ENCODE measurements at regions not wholly inside any gene's neighbourhood (a gene's known extent, or its start where the extent isn't known, plus 50 kb on each side); places are given as distances from the start of the nearest gene placed in this dataset.

DNA sequence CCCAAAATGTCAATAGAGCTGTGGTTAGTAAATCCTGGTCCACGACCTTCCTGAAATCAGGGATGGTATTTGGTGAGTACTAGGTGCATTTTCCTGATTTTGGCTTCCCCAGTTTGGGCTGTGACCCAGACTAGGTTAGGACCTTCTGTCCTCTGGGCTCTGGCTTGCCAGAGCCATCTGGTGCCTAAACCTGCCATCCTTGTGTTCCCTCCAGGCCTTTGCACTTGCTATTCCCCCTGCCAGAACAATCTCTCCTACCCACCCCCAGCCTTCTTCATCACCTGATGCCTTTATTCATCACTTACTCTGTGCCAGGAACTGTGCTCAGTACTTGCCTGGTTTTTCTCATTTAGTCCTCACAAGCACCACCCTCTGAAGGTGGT, 216.7 kb downstream of the RBM19 start:
- H3K27ac ChIP-seq: no peak overlapping the region
- H3K36me3 ChIP-seq: no peaks in the 10 kb centered on the region
- peaks cover 41% of the 10 kb centered on the region for H3K27me3 ChIP-seq
- no peak overlapping the region for H3K4me3 ChIP-seq (ENCODE audit: low read depth in 1 of 2, low read length in 1 of 2)
- TF ChIP-seq, protein P1, sequence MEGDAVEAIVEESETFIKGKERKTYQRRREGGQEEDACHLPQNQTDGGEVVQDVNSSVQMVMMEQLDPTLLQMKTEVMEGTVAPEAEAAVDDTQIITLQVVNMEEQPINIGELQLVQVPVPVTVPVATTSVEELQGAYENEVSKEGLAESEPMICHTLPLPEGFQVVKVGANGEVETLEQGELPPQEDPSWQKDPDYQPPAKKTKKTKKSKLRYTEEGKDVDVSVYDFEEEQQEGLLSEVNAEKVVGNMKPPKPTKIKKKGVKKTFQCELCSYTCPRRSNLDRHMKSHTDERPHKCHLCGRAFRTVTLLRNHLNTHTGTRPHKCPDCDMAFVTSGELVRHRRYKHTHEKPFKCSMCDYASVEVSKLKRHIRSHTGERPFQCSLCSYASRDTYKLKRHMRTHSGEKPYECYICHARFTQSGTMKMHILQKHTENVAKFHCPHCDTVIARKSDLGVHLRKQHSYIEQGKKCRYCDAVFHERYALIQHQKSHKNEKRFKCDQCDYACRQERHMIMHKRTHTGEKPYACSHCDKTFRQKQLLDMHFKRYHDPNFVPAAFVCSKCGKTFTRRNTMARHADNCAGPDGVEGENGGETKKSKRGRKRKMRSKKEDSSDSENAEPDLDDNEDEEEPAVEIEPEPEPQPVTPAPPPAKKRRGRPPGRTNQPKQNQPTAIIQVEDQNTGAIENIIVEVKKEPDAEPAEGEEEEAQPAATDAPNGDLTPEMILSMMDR (IDR thresholded peaks at IDR 0.05): no peak
- H3K4me1 ChIP-seq (ENCODE audit: control insufficient read depth in 1 of 2, insufficient read depth in 1 of 2, low read depth in 1 of 2, low read length in 1 of 2): no peaks in the 10 kb centered on the region
- H3K9me3 ChIP-seq: no peaks in the 10 kb centered on the region

DNA sequence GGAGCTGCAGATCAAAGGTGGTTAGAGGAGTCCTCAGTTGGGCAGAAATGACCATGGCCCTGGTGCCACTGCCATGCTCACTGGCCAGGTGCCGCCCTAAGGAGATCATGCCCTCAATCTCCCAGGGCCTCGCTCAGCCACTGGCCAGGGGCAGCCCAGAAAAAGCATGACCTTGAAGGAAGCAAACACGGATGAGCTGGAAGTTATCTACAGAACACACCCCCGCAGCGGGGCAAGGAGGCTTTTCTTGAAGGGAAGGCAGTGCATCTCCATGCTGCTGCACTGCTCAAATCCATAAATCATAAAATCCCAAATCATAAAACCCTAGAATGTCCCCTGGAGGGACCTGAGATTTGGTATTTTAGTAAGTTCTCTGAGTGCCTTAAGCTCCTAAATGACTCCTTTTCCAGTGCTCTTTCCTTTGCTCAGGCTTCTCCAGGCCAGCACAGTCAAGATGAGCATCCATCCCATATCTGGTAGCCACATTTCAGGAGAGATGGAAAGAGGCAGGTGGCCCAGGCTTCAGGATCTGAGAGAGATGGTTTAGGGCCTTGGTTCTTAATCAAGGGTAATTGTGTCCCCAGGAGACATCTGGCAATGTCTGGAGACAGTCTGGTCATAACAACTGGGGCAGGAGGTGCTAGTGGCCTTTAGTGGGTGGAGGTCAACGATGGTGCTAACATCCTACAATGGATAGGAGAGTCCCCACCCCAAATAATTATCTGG, 217.3 kb downstream of the RBM19 start:
- no peak overlapping the region for H3K27ac ChIP-seq

DNA sequence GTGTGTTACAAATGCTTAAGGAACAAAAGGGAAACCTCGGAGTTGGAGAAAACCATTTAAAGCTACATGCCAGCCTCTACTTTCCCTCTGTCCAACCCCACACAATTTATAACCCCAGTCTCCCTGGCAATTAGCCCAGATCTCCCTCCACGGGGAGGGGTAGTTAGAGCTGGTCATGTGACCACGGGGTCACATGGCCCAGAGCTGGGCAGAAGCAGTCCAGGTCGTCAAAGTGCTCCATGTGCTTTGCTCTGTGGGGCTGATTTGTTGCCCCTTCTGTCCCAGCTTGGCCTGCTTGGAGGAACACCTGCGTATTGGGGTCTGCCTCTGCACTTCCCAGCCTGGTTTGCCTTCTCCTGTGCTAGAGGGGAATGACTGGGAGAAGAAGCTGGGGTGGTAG, 219.1 kb downstream of the RBM19 start:
- H3K27me3 ChIP-seq: peaks cover 44% of the 10 kb centered on the region
- H3K4me1 ChIP-seq (ENCODE audit: control insufficient read depth in 1 of 2, insufficient read depth in 1 of 2, low read depth in 1 of 2, low read length in 1 of 2): no peaks in the 10 kb centered on the region
- no peaks in the 10 kb centered on the region for H3K9me3 ChIP-seq
- TF ChIP-seq, protein P1 (IDR thresholded peaks at IDR 0.05): no peak
- no peaks in the 10 kb centered on the region for H3K36me3 ChIP-seq
- H3K27ac ChIP-seq: no peak overlapping the region
- H3K4me3 ChIP-seq (ENCODE audit: low read depth in 1 of 2, low read length in 1 of 2): no peak overlapping the region

More for the DNA sequence above, 217.3 kb downstream of the RBM19 start:
- no peaks in the 10 kb centered on the region for H3K9me3 ChIP-seq
- H3K4me3 ChIP-seq (ENCODE audit: low read depth in 1 of 2, low read length in 1 of 2): no peak overlapping the region
- TF ChIP-seq, protein P1 (IDR thresholded peaks at IDR 0.05): no peak
- no peaks in the 10 kb centered on the region for H3K36me3 ChIP-seq
- peaks cover 44% of the 10 kb centered on the region for H3K27me3 ChIP-seq
- H3K4me1 ChIP-seq (ENCODE audit: control insufficient read depth in 1 of 2, insufficient read depth in 1 of 2, low read depth in 1 of 2, low read length in 1 of 2): no peaks in the 10 kb centered on the region

DNA sequence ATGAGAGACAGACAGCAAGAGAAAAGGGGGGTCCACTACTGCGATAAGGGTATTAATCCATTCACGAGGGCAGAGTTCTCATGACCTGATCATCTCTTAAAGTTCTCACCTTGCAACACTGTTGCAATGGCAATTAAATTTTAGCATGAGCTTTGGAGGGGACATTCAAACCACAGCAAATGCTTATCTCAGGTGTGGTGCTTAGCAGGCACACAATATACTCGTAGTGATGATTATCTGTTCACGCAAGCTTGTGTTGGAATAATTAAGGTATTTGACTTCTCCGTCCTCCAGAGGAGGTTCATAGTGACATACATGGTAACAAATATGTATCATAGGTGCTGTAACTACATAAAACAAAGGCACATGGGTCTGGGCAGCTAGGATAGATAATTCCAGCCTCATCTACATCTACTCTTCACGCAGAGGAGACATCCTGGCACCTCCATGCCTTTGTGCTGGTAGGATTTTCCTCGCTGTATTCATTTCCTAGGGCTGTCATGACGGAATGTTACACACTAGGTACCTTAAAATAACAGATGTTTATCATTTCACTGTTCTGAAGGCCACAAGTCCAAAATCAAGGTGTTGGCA, 221.2 kb downstream of the RBM19 start:
- Histone ChIP-seq H3K27me3 (peaks cover 46% of the 10 kb centered on the region), H3K9me3 (no peaks in the 10 kb centered on the region), H3K27ac (no peak overlapping the region), H3K4me1 (ENCODE audit: control insufficient read depth in 1 of 2, insufficient read depth in 1 of 2, low read depth in 1 of 2, low read length in 1 of 2) (no peaks in the 10 kb centered on the region), H3K4me3 (ENCODE audit: low read depth in 1 of 2, low read length in 1 of 2) (no peak overlapping the region), H3K36me3 (no peaks in the 10 kb centered on the region)
- TF ChIP-seq, protein P1 (IDR thresholded peaks at IDR 0.05): no peak

DNA sequence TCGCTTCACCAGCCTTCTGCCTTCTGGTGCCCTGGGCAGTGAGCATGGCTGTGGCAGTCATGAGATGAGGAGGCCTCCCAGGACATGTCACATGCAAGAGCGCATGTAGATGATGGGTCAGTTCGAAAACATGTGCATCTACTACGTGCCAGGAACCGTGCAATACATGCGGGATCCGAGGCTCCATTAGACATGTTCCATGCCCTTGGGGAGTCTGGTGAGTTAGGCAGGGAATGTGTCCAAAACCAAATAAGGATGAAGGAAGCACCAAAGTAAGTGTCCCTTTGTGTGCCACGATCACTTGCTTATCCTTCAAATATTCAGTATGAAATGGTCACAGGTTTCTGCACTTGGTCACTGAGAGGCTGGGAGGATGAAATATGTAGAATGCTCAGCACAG, 223.3 kb downstream of the RBM19 start:
- Histone ChIP-seq H3K4me3 (ENCODE audit: low read depth in 1 of 2, low read length in 1 of 2) (no peak overlapping the region), H3K27me3 (peaks cover 39% of the 10 kb centered on the region), H3K27ac (no peak overlapping the region), H3K9me3 (no peaks in the 10 kb centered on the region), H3K36me3 (no peaks in the 10 kb centered on the region), H3K4me1 (ENCODE audit: control insufficient read depth in 1 of 2, insufficient read depth in 1 of 2, low read depth in 1 of 2, low read length in 1 of 2) (no peaks in the 10 kb centered on the region)
- TF ChIP-seq, protein P1 (IDR thresholded peaks at IDR 0.05): no peak
